Loucy (cell line): ENCODE measurements at regions not wholly inside any gene's neighbourhood (a gene's known extent, or its start where the extent isn't known, plus 50 kb on each side); places are given as distances from the start of the nearest gene placed in this dataset.

Experiments used
- CTCF ChIP-seq: fragments of 200-600 bp; sonication (generic); conservative IDR thresholded peaks from 2 replicates; pipeline ENCODE4 v1.5.1; 2014; ENCODE audit warnings: mild to moderate bottlenecking, antibody characterized with exemption, low read length
- EZH2phosphoT487 ChIP-seq: fragments of 200-600 bp; IDR thresholded peaks from 2 replicates; pipeline ENCODE4 v1.6.1; 2018; ENCODE audit warnings: antibody characterized with exemption, mild to moderate bottlenecking, moderate library complexity, borderline replicate concordance

GRCh38 chr1:233513431-233513830 is 100.5 kb upstream of the KCNK1 start:
- no peak for TF ChIP-seq CTCF
- TF ChIP-seq EZH2phosphoT487, result no peak
